ENCODE measurements at regions not wholly inside any gene's neighbourhood (a gene's known extent, or its start where the extent isn't known, plus 50 kb on each side); places are given as distances from the start of the nearest gene placed in this dataset.

GRCh38 chr4:155564086-155564485, 102.6 kb upstream of the GUCY1A1 start:
- Histone ChIP-seq H2AFZ (replicated peaks) (no peak overlapping the region), H3K4me3 (no peak overlapping the region), H3K79me2 (ENCODE audit: low read depth) (no peaks in the 10 kb centered on the region), H3K4me1 (no peaks in the 10 kb centered on the region), H3K9ac (no peak overlapping the region), H3K4me2 (no peak overlapping the region), H3K9me3 (ENCODE audit: low read depth) (no peaks in the 10 kb centered on the region), H3F3A (ENCODE audit: low read depth) (no peaks in the 10 kb centered on the region), H3K36me3 (no peaks in the 10 kb centered on the region), H4K20me1 (ENCODE audit: low read depth) (no peaks in the 10 kb centered on the region), H3K27me3 (no peaks in the 10 kb centered on the region), H3K27ac (no peak overlapping the region)
- Mint-ChIP-seq H3K4me1 (peaks cover 7% of the 10 kb centered on the region), H3K27ac (no peak overlapping the region), H3K36me3 (no peaks in the 10 kb centered on the region), H3K27me3 (ENCODE audit: insufficient read depth, low read depth) (no peaks in the 10 kb centered on the region), H3K4me3 (no peak overlapping the region), H3K9me3 (no peaks in the 10 kb centered on the region)
- no peak for DNase-seq (ENCODE audit: low spot score)
- no peak for TF ChIP-seq EZH2 (IDR thresholded peaks at IDR 0.05)
- TF ChIP-seq CTCF (IDR thresholded peaks at IDR 0.05): no peak
- no peak for TF ChIP-seq EZH2phosphoT487 (IDR thresholded peaks at IDR 0.05)

- no peak overlapping the region for H3K27ac ChIP-seq
- H3K27me3 Mint-ChIP-seq (ENCODE audit: insufficient read depth, low read depth): no peaks in the 10 kb centered on the region
- no peak overlapping the region for H3K4me2 ChIP-seq
- no peak overlapping the region for H3K9ac ChIP-seq
- no peak overlapping the region for H3K4me3 Mint-ChIP-seq
- no peaks in the 10 kb centered on the region for H4K20me1 ChIP-seq (ENCODE audit: low read depth)
- no peak overlapping the region for H3K27ac Mint-ChIP-seq
- no peaks in the 10 kb centered on the region for H3K79me2 ChIP-seq (ENCODE audit: low read depth)
- H3K36me3 ChIP-seq: no peaks in the 10 kb centered on the region
- peaks cover 15% of the 10 kb centered on the region for H3K9me3 Mint-ChIP-seq
- no peaks in the 10 kb centered on the region for H3K36me3 Mint-ChIP-seq
- no peak for TF ChIP-seq EZH2phosphoT487 (IDR thresholded peaks at IDR 0.05)
- no peak for TF ChIP-seq EZH2 (IDR thresholded peaks at IDR 0.05)
- H3K9me3 ChIP-seq (ENCODE audit: low read depth): no peaks in the 10 kb centered on the region
- H3K4me1 Mint-ChIP-seq: peaks cover 7% of the 10 kb centered on the region
- no peak for DNase-seq (ENCODE audit: low spot score)
- no peak overlapping the region for H2AFZ ChIP-seq (replicated peaks)
- no peaks in the 10 kb centered on the region for H3K27me3 ChIP-seq
- no peaks in the 10 kb centered on the region for H3F3A ChIP-seq (ENCODE audit: low read depth)
- H3K4me3 ChIP-seq: no peak overlapping the region
- H3K4me1 ChIP-seq: no peaks in the 10 kb centered on the region
Observed at GRCh38 chr4:155559915-155560314, 106.7 kb upstream of the GUCY1A1 start.

GRCh38 chr4:155552180-155552579, 114.5 kb upstream of the GUCY1A1 start:
- no peaks in the 10 kb centered on the region for H3F3A ChIP-seq (ENCODE audit: low read depth)
- no peak overlapping the region for H3K9ac ChIP-seq
- peaks cover 29% of the 10 kb centered on the region for H3K9me3 Mint-ChIP-seq
- no peak overlapping the region for H3K4me2 ChIP-seq
- H3K4me1 ChIP-seq: no peaks in the 10 kb centered on the region
- H3K27me3 Mint-ChIP-seq (ENCODE audit: insufficient read depth, low read depth): no peaks in the 10 kb centered on the region
- H3K4me3 Mint-ChIP-seq: no peak overlapping the region
- no peak overlapping the region for H3K4me3 ChIP-seq
- DNase-seq (ENCODE audit: low spot score): no peak
- no peak overlapping the region for H3K27ac Mint-ChIP-seq
- H3K27me3 ChIP-seq: no peaks in the 10 kb centered on the region
- H2AFZ ChIP-seq (replicated peaks): peak overlapping the region; percentile 17
- no peaks in the 10 kb centered on the region for H4K20me1 ChIP-seq (ENCODE audit: low read depth)
- no peaks in the 10 kb centered on the region for H3K36me3 ChIP-seq
- no peaks in the 10 kb centered on the region for H3K9me3 ChIP-seq (ENCODE audit: low read depth)
- TF ChIP-seq CTCF (IDR thresholded peaks at IDR 0.05) (no peak), EZH2 (IDR thresholded peaks at IDR 0.05) (no peak), EZH2phosphoT487 (IDR thresholded peaks at IDR 0.05) (no peak)
- no peaks in the 10 kb centered on the region for H3K4me1 Mint-ChIP-seq
- H3K79me2 ChIP-seq (ENCODE audit: low read depth): no peaks in the 10 kb centered on the region
- no peaks in the 10 kb centered on the region for H3K36me3 Mint-ChIP-seq
- H3K27ac ChIP-seq: no peak overlapping the region

GRCh38 chr4:155548173-155548572, 118.5 kb upstream of the GUCY1A1 start:
- no peak overlapping the region for H3K4me3 Mint-ChIP-seq
- H3K27ac ChIP-seq: no peak overlapping the region
- H3K4me3 ChIP-seq: no peak overlapping the region
- no peaks in the 10 kb centered on the region for H3K27me3 Mint-ChIP-seq (ENCODE audit: insufficient read depth, low read depth)
- TF ChIP-seq EZH2phosphoT487 (IDR thresholded peaks at IDR 0.05) (no peak), EZH2 (IDR thresholded peaks at IDR 0.05) (no peak), CTCF (IDR thresholded peaks at IDR 0.05) (no peak)
- H3K4me1 ChIP-seq: no peaks in the 10 kb centered on the region
- no peaks in the 10 kb centered on the region for H4K20me1 ChIP-seq (ENCODE audit: low read depth)
- H3K79me2 ChIP-seq (ENCODE audit: low read depth): no peaks in the 10 kb centered on the region
- H3K36me3 Mint-ChIP-seq: no peaks in the 10 kb centered on the region
- peaks cover 3% of the 10 kb centered on the region for H3K9me3 ChIP-seq (ENCODE audit: low read depth)
- H3F3A ChIP-seq (ENCODE audit: low read depth): no peaks in the 10 kb centered on the region
- peak; percentile 4 for DNase-seq (ENCODE audit: low spot score)
- peak overlapping the region; percentile 80 for H2AFZ ChIP-seq (replicated peaks)
- H3K27ac Mint-ChIP-seq: no peak overlapping the region
- peaks cover 13% of the 10 kb centered on the region for H3K4me1 Mint-ChIP-seq
- peaks cover 12% of the 10 kb centered on the region for H3K9me3 Mint-ChIP-seq
- no peaks in the 10 kb centered on the region for H3K36me3 ChIP-seq
- no peaks in the 10 kb centered on the region for H3K27me3 ChIP-seq
- H3K4me2 ChIP-seq: no peak overlapping the region
- no peak overlapping the region for H3K9ac ChIP-seq

Data from neural progenitor cell (in vitro differentiated cells).